GM18870 (cell line): ENCODE measurements at regions not wholly inside any gene's neighbourhood (a gene's known extent, or its start where the extent isn't known, plus 50 kb on each side); places are given as distances from the start of the nearest gene placed in this dataset.

Source experiments
- ATAC-seq: cut with Tn5 transposase; IDR thresholded peaks from one replicate; pipeline ENCODE4 v1.9.1; 2021; ENCODE audit warnings: moderate library complexity; ENCODE audit not compliant: unreplicated experiment

DNA sequence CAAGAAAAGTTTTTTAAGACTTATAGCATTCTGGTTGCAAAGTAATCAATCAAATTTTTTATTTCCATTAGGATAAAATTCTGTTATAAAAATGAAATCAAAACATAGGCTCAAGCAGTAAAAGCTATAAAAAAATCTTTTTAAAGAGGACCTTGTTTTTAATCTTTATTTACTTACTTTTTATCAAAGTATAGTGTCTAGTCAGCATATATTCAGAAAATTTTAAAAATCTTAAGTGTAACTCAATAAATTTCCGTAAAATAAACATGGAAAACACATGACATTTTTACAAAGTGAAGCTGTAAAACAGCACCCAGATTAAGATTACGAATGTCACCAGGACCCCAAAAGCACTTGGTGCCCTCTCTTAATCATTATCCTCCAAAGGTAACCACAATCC, 302.4 kb downstream of the TMEM161B start:
- ATAC-seq = no peak

DNA sequence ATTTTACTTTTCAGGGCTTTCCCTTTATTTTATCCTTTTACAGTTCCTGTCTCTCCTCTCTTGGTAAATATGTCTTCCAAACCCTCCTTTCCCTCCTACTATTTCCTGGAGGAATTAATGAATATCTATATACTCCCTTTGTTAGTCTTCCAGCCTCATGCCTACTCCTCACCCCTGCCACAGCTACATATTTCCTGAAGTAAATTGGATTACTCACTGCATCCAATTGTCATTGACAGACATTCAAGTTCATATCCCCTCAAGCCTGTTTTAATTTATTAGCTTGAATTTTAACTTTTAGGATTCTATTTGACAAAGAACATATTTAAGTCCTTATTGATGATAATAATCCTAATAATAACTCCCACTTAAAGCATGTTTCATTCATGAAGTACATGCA, 314.5 kb downstream of the TMEM161B start:
- ATAC-seq = no peak

DNA sequence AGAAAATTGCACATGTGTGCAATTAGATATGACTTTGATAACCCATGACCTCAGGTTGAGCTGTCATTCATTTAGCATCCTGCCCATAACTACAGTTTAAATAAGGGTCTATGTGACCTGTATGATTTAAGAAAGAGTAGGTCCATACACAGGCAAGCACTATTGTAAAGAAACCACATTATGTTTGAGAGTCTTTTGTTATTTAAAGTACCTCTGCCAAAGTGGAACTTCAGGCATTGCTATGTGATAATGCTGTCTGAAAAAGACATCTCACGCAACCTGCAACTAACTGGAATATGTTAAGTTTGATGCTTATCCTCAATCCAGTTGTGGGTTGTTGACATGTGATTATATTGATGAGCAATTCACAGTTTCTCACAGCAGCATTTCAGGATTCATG, 317.0 kb downstream of the TMEM161B start:
- no peak for ATAC-seq

DNA sequence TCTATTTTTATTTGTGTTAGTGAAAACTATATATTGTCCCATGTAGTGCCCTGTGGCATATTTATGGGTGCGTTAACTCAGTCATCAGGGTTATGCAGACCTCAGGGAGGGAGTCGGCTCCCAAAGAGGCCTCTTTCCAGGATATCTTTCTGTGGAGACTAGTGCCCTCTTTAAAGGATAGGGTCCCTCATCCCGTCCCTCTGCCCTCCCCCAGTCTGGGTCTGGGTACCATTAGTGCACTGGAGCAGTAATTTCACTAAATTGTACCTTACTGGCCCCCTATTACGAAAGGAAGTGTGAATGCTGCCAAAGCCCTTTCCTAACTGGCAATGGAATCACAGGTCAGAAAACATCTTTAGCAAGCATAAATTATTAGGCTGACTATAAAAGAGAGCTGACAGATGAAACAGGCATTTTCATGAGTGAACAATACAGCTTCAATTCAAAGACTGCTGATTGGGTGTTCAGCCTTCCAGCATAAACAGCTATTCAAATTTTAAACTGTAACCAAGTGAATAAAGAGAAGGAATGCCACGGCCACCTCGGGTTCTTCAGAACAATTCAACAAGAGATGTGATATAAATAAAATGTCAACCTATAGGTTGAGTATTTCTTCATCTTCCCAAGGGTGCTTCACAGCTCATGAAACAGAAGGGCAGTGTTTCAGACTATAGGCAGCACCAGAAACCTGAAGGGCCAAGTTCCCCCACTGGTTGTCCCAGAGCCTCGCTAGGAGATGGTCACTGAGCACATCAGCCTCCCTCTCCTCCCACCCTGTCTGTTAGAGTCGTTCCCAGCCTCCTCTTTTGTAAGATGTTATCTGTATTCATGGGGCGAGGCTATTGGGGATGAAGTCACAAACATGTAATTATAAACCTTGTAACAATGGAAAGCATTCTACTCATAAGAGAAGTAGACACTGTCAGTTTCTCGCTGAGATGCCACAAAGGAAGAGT, 318.7 kb downstream of the TMEM161B start:
- no peak for ATAC-seq

DNA sequence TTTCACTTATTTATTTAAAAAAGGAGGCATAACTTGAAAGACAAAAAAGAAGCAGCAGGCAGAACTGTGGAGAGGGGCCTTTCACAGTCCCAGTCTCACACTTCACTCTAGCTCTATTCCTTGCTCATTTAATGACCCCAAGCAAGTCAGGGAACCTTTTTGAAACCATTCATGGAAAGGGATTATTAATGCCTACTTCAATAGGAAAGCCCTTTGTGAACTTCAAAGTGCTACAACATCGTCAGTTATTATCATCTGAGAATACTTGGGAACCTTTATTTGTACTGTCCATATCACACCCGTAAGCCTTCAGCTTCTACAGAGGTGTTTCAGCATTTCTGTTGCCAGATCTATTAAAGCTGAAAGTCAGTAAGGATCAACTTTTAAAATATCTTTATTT, 320.2 kb downstream of the TMEM161B start:
- no peak for ATAC-seq

DNA sequence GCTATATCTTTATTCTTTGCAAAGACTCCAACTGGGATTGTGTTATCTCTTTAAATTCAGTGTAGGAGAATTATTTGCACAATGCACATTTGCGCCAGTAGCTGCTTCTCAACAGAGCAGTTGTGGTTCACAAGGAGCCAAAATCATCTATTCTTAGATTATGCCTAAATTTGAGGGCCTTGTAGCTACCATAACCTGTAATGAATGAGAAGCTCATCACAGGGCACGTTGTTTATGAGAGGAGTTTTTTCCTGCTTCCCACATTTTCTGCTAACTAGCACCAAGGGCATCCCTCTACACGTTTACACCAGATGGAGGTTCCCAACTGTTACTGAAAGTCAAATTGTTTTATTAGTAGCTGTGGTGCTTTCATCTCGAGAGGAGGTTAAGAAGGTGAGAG, 322.4 kb downstream of the TMEM161B start:
- no peak for ATAC-seq

DNA sequence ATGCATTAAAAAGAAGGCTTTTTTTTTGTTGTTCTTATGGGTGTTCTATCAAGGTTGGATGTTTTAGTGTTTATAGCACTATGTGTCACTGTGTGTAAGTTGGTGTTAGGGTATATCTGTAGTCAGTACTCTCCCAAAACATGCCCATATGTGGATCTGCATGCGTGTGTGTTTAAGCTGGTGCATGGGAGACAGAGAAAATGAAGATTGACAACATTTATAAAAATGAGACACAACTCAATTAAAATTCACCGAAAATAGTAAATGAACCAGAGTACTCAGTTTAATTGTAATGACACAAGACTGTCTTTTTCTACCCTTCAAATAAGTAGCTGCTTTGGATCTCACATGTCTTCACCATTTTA, 323.4 kb downstream of the TMEM161B start:
- ATAC-seq = no peak

DNA sequence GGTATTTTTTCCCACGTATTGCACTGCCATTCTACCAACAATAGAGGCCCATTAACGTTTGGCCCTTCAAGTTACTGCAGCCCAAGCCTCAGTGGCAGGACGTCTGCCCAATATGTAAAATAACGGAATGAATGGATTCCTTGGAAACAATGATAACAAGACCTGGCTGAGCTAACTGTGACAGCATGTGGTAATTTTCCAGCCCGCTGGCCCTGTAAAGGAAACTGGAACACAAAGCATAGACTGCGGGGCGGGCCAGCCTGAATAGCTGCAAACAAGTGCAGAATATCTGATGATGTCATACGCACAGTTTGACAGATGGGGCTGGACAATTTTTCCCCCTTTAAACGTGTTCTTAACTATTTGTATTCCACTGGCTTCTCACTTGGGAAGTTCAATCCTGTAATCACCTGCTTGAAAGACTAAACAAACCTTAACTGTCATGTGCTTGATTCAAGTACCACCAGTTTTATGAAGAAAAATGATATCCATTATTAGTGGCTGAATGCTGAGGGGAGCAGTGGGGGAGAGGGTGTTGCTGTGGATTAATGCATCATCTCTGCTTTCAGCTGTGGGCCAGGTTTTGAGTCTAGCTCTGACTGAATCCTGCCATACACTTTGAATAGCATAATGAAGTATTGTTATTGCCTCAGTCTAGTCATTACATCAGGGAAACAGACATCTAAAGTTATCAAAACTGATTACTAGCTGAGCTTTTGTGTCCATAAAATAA, 323.9 kb downstream of the TMEM161B start:
- ATAC-seq = no peak

DNA sequence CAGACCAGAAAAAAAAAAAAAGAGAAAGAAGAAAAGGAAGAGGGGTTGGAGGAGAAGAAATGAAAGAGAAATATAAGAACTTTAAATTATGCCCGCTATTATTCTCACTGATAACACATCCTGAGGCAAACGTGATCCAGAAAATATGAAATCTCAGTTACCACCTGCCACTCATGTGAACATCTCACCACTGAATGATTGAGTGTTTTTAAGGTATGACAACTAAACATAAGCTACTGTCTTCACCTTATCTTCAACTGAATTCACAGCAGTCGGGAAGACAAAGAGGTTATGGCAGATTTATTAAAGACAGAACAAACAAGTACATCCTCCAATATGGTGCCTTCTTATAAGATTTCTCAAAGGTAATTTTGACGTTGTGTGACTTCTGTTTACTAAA, 327.9 kb downstream of the TMEM161B start:
- ATAC-seq = no peak

DNA sequence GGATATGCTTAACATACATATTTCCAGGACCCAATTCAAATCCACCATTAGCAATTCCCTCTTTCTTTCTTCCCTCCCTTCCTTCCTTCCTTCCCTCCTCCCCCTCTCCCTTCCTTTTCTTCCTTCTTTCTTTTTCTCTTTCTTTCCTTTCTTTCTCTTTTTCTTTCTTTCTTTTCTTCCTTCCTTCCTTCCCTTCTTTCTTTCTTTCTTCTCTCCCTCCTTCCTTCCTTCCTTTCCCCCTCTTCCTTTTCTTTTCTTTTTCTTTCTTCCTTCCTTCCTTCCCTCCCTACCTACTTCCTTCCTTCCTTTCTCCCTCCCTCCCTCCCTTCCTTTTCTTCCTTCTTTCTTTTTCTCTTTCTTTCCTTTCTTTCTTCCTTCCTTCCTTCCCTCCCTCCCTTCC, 332.0 kb downstream of the TMEM161B start:
- no peak for ATAC-seq

DNA sequence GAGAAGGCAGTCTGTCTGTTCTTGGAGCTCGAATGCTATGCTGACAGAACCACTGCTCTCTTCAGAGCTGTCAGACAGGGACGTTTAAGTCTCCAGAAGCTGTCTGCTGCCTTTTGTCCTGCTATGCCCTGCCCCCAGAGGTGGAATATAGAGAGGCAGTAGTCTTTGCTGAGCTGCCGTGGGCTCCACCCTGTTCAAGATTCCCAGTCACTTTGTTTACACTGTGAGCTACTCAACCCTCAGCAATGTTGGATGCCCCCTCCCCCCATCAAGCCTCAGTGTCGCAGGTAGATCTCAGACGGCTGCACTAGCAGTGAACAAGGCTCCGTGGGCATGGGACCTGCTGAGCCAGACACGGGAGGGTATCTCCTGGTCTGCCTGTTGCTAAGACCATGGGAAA, 344.2 kb downstream of the TMEM161B start:
- ATAC-seq = no peak

DNA sequence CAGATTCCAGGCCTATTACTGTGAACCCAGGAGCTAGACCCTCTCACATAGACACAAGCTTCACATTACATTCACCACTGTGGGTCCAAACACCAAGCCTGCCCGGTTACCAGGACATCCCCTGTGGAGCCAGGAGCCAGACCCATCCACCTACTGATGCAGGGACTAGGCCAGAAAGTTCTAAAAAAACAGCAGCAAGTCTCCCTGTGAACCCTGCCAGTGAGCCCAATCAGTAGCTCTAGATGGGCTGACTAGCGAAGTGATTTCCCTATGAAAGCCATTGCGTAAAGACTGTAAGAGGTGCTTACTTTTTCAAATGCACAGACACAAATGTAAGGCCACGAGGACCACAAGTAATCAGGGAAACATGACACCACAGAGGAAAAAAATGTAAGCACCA, 352.3 kb downstream of the TMEM161B start:
- no peak for ATAC-seq

DNA sequence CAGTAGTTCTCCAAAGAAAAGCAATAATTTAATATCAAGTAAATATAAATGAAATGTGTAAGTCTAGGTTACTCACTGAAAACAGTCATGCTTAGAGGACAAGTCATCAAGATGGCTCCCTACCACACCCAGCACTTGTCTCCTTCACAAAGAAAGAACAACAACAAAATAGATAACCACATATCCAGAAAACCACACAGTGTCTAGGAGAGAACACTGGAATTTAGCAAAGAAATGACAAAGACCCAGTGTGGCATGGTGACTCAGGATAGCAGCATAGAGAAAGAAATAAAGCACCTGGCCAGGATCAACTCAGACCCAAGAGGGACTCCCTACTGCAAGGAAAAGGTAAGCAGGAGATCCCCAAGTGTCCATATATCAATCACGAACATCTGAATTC, 356.2 kb downstream of the TMEM161B start:
- ATAC-seq = no peak

DNA sequence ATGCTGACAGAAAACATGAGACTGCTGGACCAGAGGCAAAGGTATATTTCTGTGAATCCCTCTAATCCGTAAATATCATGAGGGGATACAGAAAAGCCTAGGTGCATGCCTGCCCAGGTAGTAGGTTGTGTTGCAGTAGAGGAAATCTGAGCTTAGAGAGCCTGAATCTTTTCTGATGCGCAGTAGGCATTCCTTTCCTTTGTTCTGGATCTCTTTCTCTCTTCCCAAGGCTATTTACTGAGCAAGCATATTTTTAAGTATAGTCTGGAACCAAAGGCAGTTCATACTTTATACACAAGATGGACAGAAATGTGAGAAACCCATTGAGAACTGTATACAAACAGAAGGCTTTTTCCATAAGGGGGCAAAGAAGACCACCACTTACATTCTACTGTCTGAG, 359.3 kb downstream of the TMEM161B start:
- no peak for ATAC-seq

DNA sequence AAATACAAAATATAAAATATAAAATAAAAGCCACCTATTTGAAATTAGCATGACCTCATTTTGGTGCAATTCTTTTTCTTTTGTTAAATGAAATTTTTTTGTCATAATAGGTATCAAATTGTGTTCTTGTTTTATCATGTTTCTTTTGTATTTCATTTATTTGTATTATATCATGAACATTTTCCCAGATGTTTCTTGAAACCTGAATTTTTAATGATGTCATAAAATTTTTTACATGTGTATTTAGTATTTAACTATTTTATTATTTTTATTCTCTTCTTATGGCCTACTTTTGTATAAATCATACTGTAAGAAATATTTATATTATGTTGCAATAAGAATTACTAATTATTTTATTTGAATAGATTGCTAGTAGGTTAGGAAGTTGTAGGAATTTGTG, 361.7 kb downstream of the TMEM161B start:
- ATAC-seq = no peak

DNA sequence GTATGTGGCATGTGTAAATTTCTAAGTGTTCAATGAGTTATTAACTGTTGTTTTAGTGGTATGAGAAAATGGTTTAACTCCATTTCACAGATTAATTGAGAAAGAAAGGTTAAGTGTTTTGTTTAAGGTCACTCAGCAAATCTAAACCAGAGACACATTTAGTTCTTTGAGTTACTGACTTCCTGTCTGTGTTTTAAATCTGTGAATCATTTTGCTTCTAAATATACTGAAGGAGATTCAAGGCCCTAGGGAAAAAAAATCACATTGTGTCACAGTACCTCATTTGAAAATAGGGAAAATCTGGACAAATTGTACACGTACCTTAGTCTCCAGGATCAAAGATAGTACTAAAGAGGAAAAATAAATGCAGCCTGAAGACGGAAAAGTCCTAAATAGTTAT, 368.2 kb downstream of the TMEM161B start:
- no peak for ATAC-seq

DNA sequence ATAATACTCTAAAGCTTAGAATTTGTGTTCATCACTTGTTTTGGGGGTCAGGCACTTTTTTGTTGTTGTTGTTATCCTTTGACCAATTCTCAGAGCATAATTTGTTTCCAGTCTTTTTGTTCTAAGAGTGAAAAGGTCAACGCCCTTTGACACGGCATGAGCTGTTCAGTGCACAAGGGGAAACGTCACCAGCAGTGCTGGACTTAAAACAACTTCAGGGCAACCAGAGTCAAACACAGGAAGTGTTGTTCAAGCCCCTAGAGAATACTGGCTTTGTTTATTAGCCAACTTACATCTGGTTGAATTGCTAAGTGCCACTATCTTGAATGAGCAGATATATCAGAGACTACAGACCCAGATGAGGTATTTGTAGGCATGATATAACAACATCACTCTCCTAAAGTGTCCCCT, 368.9 kb downstream of the TMEM161B start:
- ATAC-seq = peak; percentile 40

DNA sequence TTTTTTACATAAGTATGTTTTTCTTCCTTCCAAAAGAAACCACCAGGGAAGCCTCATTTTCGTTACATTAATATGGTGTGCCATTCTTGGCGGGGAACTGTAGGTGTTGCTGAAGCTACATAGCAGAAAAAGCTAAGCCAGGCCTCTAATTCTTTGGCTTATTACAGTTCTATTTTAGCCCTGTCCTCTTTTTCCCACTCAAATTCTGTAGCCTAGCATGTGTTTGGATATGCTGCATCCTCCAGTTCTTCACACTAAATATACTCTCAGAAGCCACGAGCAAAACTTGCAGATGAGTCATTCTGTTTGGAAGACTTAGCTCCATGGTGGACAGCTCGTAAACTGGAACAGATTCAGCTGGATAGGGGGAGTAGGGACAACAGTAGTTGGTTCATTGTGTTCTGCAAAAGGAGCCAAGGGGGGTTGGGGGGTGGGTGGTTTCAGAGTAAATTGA, 369.4 kb downstream of the TMEM161B start:
- ATAC-seq = no peak

DNA sequence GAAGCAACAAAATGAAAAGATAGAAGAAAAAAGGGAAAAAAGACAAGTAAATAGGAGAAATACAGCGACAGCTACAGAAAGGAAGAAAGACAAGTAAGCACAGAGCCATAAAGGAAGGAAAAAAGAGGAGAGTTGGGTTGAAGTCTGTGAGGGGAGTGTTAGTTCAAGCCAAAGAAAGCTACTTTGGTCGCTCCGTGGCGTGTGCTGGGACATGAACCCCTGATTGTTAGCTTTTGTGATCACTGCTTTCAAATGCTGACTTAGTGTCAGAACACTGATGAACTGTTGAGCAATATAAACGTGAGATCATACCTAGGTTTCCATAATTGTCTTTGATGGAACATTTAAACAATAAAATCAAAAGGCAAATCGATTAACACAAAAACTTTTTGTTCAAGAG, 370.1 kb downstream of the TMEM161B start:
- no peak for ATAC-seq

DNA sequence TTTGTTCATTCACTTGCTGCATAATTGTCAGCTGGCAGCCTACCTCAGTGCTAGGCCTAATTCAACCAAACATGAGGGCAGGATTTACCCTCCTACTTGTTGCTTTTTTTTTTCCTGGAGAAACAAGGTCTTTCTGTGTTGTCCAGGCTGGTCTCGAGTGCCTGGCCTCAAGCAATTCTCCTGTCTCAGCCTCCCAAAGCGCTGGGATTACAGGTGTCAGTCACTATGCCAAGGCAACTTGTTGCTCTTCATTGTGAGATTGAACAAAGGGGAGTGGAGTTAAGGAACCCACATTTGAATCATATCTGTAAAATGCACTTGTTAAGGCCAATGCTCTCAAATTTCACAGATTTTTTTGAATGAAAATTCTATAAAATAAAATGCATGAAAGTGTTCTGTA, 380.5 kb downstream of the TMEM161B start:
- ATAC-seq = no peak

DNA sequence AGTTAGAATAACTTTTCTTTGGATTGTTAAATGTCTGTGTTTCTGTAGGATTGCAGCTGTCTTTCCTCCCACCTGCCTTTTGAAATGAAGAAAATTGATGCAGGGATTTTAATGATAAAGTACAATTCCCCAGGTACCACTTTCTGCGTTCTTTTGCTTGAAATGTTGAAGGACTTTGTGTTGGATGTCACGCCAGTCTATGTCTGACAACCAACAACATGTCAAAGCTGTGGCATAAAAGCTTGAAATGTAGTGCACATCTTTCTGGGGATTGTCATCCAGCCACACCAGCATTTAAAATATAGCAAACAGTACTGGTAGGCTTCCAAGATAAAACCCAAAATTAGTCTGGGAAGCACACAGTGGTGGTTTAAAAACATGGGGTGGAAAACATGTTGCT, 381.4 kb downstream of the TMEM161B start:
- no peak for ATAC-seq

DNA sequence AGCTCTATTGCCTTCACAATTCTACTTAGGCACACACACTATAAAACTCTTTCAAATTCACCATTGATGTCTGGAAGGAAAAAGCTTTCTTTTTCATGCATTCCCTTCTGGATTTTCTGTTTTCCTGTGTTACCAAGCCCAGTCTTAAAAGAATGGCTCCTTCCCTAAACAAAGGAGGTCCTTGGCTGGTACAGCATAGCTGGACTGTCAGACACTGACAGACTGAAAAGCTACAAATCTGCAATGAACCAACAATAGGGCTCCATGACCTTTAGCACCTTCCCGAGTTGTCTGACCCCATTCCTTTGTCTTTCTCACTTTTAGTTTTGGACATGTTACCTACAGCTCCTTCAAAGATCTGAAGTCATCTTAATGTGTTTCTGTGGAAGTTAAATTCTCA, 382.5 kb downstream of the TMEM161B start:
- ATAC-seq = no peak
